ENCODE measurements at regions not wholly inside any gene's neighbourhood (a gene's known extent, or its start where the extent isn't known, plus 50 kb on each side); places are given as distances from the start of the nearest gene placed in this dataset.

DNA sequence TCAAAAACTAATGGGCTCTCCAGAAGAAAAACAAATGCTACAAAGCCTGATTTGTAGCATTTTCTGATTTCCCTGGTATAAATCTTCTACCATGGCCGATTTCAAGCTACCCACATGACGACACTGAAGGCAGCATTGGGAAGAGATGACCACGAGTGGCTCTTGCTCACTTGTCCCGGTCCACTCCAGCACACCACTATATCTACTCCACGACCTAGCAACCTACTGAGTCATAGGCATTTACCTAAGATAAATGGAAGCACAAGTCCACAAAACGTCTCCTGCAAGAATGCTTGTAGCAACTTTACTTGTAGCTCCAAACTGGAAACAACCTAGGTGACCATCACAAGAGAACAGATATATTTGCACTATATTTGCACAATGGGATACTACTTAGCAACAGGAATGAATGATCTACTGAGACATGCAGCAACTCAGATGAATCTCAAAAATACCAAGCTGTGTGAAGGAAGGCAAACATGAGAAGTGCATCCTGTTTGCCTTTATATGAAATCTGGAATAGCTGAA is 60.8 kb upstream of the HES1 start:
- H3K4me3 ChIP-seq (ENCODE audit: control insufficient read depth, low read depth, low read length) = no peak overlapping the region
- TF ChIP-seq, protein P1, sequence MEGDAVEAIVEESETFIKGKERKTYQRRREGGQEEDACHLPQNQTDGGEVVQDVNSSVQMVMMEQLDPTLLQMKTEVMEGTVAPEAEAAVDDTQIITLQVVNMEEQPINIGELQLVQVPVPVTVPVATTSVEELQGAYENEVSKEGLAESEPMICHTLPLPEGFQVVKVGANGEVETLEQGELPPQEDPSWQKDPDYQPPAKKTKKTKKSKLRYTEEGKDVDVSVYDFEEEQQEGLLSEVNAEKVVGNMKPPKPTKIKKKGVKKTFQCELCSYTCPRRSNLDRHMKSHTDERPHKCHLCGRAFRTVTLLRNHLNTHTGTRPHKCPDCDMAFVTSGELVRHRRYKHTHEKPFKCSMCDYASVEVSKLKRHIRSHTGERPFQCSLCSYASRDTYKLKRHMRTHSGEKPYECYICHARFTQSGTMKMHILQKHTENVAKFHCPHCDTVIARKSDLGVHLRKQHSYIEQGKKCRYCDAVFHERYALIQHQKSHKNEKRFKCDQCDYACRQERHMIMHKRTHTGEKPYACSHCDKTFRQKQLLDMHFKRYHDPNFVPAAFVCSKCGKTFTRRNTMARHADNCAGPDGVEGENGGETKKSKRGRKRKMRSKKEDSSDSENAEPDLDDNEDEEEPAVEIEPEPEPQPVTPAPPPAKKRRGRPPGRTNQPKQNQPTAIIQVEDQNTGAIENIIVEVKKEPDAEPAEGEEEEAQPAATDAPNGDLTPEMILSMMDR (conservative IDR thresholded peaks at IDR 0.05; ENCODE audit: control insufficient read depth, insufficient read depth, low read depth, low read length) = no peak
- no peak for DNase-seq (ENCODE audit: low read depth)

DNA sequence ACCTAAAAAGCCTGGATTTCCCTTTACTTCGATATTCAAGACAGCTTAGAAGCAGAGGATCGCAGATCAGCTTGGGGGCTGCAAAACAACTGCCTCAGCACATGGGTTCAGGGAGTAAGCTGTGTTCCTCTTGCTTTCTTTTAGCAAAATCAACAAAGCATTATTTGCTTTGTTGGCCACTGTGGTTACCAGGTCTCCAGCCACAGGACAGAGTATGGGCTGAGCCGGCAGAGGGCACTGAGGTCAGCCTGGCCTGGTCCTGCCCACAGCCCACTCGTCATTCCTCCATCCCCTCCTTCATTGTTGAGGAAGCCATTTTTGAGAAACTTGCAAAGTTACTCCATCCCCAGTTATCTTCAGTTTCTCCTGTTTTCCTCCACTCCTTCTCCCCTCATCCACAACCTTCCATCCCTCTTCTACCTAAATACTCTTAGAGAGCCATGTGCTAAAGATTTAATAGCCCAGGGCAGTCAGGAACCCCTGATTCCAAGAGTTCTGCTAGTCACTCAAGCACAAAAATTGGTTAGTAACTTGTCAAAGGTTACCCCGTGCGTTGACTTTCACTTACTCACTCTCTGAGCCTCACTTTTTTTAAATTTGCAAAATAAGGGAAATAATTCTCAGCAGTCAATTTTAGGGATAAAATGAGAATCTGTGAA is 60.0 kb upstream of the HES1 start:
- TF ChIP-seq, protein P1 (conservative IDR thresholded peaks at IDR 0.05; ENCODE audit: control insufficient read depth, insufficient read depth, low read depth, low read length) = no peak
- no peak for DNase-seq (ENCODE audit: low read depth)

DNA sequence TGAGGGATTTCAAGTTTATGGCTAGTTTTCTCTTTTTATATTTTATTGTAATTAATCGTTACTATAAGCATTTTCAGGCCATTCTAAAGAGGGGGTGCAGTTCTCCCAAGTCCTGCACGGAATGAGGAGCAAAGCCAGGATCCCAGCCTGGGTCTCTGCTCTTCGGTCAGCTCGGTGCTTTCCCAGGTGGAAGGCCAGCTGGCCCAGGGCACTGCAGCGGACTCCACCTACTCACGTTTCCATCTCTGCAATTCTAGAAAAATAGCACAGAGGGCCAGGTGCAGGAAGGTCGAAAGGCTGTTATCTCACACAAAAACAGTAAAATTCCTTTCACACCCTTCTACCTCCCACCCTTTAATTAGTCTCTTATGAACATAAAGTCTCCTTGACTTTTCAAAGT is 59.5 kb upstream of the HES1 start:
- H3K4me3 ChIP-seq (ENCODE audit: control insufficient read depth, low read depth, low read length) = no peak overlapping the region
- no peak for DNase-seq (ENCODE audit: low read depth)
- TF ChIP-seq, protein P1 (conservative IDR thresholded peaks at IDR 0.05; ENCODE audit: control insufficient read depth, insufficient read depth, low read depth, low read length) = no peak

More for the DNA sequence above, 60.0 kb upstream of the HES1 start:
- no peak overlapping the region for H3K4me3 ChIP-seq (ENCODE audit: control insufficient read depth, low read depth, low read length)

DNA sequence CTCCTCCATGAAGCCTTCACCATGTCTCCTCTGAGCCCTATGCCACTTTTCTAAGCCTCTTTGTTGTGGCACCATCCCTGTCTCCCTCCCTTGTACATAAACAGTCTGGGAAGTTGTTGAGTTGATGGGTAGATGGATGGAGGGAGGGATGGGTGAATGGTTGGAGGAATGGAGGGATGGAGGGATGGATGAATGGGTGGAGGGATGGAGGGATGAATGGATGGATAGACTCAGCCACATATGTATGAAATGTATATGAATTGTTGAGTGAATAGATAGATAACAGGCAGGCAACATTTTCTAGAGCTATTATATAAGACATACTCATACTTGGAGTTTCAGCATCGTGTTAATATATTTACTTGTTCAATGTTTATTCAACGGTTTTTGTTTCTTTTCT is 58.3 kb upstream of the HES1 start:
- TF ChIP-seq, protein P1 (conservative IDR thresholded peaks at IDR 0.05; ENCODE audit: control insufficient read depth, insufficient read depth, low read depth, low read length) = no peak
- DNase-seq (ENCODE audit: low read depth) = no peak
- H3K4me3 ChIP-seq (ENCODE audit: control insufficient read depth, low read depth, low read length) = no peak overlapping the region

DNA sequence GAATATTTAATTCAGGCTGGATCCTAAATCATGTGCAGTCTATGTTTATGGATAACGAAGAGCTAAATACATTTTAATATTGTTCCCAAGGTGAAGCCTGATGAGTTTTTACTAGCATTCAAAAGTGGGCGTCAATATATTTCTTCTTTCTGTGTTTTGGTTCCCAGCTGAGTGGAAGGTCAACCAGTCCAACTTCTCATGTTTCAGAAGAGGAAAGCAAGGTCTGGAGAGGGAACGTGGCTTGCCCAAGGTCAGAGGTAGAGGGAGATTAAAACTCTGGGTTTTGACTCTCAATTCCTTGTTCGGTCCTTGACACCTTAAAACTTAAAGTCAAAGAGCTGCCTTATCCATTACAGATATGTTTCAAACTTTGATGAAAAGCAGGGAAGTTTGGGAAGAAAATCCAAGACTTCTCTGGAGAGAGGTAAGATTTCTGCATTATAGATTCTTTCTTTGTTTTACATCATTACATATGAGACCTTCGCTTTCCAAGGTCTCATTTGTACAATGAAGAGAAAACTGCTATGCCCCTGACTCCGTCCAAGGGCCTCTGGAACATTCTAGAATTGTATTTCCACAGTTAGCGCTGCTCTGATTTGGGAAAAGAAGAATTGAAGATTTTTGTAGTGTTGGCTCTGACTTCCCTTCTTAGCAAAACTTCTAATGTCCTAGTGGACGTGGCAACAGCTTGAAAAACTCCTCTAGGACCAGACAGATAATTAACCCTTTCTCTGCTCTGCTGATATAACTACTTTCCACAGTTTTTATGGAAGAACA is 57.7 kb upstream of the HES1 start:
- no peak overlapping the region for H3K4me3 ChIP-seq (ENCODE audit: control insufficient read depth, low read depth, low read length)
- TF ChIP-seq, protein P1 (conservative IDR thresholded peaks at IDR 0.05; ENCODE audit: control insufficient read depth, insufficient read depth, low read depth, low read length) = no peak
- no peak for DNase-seq (ENCODE audit: low read depth)

DNA sequence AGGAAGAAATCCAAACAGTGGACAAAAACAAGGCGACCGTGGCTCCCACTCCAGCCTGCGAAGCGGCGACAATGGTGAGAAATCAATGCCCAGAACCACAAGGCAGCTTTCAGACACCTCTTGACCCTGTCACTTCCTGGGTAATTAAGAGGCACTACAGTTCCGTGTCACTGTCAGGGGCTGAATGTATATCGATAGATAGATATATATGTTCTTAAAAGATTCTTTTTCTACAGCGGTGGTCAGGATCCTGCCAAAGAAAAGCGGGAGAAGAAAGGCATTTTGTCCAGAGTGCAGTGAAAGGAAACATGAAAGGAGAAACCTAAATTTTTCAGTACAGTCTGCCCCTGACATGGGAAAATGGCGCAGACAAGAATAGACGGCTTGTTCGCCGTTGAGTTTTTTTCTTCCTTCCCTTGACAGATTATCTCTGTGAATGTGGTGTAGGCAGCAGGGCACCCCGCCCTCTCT is 56.2 kb upstream of the HES1 start:
- no peak overlapping the region for H3K4me3 ChIP-seq (ENCODE audit: control insufficient read depth, low read depth, low read length)
- DNase-seq (ENCODE audit: low read depth) = no peak
- TF ChIP-seq, protein P1 (conservative IDR thresholded peaks at IDR 0.05; ENCODE audit: control insufficient read depth, insufficient read depth, low read depth, low read length) = no peak

All from fibroblast of mammary gland (primary cell).